Heart left ventricle (tissue), 13 donors: ENCODE measurements at regions not wholly inside any gene's neighbourhood (a gene's known extent, or its start where the extent isn't known, plus 50 kb on each side); places are given as distances from the start of the nearest gene placed in this dataset.

ENCODE experiments used
- CTCF ChIP-seq, 12 donors: fragments of 200-600 bp; sonication (generic) in 4 of 12; IDR thresholded peaks; one replicate each; pipeline versions ENCODE4 v1.5.0 to v1.8.0; 2018 to 2022; ENCODE audit warnings: antibody characterized with exemption in 12 of 12, mild to moderate bottlenecking in 5 of 12
- POLR2A ChIP-seq, 2 donors: fragments of 450-650 bp; IDR thresholded peaks; one replicate each; pipeline ENCODE4 v1.6.1; 2017; ENCODE audit warnings: antibody characterized with exemption in 2 of 2, mild to moderate bottlenecking in 2 of 2, moderate library complexity in 2 of 2
- donor health status: ischemic (EF 13 %, LVEDD 7.1; RV severe dilation, severe dysfunction).
- donor health status: DM: no; HTN: yes; CAD: no.
- donor health status: DM: no; HTN: no; CAD: no.
- donor health status: ischemic (EF 25% LVEDD 6.9; RV normal size, moderate dysfunction).
- donor health status: ischemic (EF 25% LVEDD 5.7; RV mildly dilated, moderate dysfunction).
- donor health status: ischemic (EF 35%, LVEDD 5.7; RV mildly dilated, moderate dysfunction).
- donor health status: nonischemic (EF 11% LVEDD 7.7; RV severe dilation, severe dysfunction).
- donor health status: DM: yes; HTN: yes; CAD: no.
- donor health status: PGD.
- donor health status: ischemic (EF 29% LVEDD 5.4; RV normal size, mild dysfunction).
- donor health status: nonischemic (EF 23%, LVEDD 6.1; RV moderate dilation, normal function).

GRCh38 chr19:56994251-56995017 lies 125.4 kb upstream of the USP29 start:
- TF ChIP-seq CTCF (IDR thresholded peaks at IDR 0.05) (no peak), POLR2A (IDR thresholded peaks at IDR 0.05) (no peak)
